ENCODE measurements at regions not wholly inside any gene's neighbourhood (a gene's known extent, or its start where the extent isn't known, plus 50 kb on each side); places are given as distances from the start of the nearest gene placed in this dataset.

DNA sequence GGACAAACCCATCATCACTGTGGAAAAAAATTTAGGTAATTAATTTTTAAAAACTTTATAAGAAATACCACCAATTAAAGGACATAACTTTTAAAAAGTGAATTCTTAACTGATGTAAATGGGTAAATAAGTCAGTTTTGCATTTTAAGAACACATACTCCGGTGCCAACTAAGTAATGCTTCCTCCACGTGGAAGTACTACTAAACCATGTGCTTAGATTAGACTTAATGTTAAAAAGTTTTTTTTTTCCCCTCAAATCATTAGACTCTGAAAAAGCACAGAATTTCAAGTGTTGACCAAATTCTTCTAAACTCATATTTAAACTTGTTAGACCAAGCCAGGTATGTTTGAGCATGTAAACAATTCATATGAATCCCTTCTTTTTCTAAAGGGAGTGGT lies 242.0 kb downstream of the NFKBIZ start:
- H3K9me2 ChIP-seq (ENCODE audit: insufficient read depth, low read length): no peaks in the 10 kb centered on the region
- H3K27ac ChIP-seq (ENCODE audit: low read depth, low read length, poor library complexity, severe bottlenecking): no peak overlapping the region
- intact Hi-C loops (cut with micrococcal nuclease; ENCODE audit: unreplicated experiment): no loop called here
- TF ChIP-seq, protein P1, sequence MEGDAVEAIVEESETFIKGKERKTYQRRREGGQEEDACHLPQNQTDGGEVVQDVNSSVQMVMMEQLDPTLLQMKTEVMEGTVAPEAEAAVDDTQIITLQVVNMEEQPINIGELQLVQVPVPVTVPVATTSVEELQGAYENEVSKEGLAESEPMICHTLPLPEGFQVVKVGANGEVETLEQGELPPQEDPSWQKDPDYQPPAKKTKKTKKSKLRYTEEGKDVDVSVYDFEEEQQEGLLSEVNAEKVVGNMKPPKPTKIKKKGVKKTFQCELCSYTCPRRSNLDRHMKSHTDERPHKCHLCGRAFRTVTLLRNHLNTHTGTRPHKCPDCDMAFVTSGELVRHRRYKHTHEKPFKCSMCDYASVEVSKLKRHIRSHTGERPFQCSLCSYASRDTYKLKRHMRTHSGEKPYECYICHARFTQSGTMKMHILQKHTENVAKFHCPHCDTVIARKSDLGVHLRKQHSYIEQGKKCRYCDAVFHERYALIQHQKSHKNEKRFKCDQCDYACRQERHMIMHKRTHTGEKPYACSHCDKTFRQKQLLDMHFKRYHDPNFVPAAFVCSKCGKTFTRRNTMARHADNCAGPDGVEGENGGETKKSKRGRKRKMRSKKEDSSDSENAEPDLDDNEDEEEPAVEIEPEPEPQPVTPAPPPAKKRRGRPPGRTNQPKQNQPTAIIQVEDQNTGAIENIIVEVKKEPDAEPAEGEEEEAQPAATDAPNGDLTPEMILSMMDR (conservative IDR thresholded peaks at IDR 0.05; ENCODE audit: low read length): no peak
- TF ChIP-seq EZH2phosphoT487 (IDR thresholded peaks at IDR 0.05; ENCODE audit: borderline replicate concordance, low read depth, low read length): no peak
- H4K20me1 ChIP-seq (ENCODE audit: insufficient read depth, low read length): no peaks in the 10 kb centered on the region
- POLR2A ChIA-PET: no interaction called here
- H3K79me2 ChIP-seq (ENCODE audit: insufficient read depth, low read depth, low read length): no peaks in the 10 kb centered on the region
- H3K4me2 ChIP-seq (ENCODE audit: low read length): no peak overlapping the region
- no peaks in the 10 kb centered on the region for H3K4me1 ChIP-seq (ENCODE audit: insufficient read depth, low read length, poor library complexity, severe bottlenecking)
- H3K4me3 ChIP-seq (ENCODE audit: low read depth, low read length, poor library complexity, severe bottlenecking): no peak overlapping the region
- no peak overlapping the region for H2AFZ ChIP-seq (ENCODE audit: low read length)
- no peak for DNase-seq (ENCODE audit: low spot score)
- no peaks in the 10 kb centered on the region for H3K36me3 ChIP-seq (ENCODE audit: insufficient read depth, low read length)
- H3K9me3 ChIP-seq (ENCODE audit: low read length): no peaks in the 10 kb centered on the region
- CTCF ChIA-PET (ENCODE audit: unreplicated experiment): interaction anchor here (0.9 kb wide), 1 partner anchor 278 kb away, joined by 3 read pairs; no protein-coding TSS in a partner anchor
- no TSS peak for BruUV-seq (replicated peaks)

DNA sequence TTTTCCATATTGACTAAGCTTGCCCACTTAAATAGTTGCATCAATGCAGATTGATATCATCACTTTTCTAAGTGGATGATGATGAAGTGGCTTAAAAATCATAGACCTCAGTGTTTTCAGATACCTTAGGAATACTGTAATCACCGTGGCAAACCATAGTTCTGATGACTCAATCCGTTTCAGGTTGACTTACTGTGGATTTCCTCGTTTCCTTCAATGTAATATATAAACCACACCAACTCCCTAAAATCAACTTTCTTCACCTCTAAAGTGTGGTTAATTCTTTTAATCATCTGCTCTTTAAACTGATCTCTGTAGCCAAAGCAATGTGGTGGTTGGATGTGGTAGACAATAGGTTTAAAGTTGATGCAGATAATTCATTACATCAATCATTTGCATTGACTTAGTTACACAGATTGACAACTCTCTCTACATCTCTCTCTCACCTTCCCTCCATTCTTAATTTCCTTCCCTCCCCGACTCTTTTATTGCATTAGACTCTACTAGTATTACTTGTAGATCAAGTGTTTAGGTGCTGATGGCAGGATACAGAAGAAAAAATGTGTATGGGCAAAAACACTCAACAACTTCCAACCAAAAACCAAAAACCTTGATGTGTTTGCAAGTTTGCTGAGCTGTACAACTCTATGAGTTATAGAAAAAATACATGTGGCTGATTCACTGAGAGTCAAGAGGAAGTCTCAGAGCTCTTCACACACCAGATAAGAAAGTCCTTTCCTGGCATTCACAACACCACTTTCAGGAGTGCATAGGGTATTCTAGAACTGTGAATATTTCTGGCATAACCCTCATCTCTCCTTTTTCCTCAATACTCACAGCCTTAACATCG lies 243.5 kb downstream of the NFKBIZ start:
- intact Hi-C loops (cut with micrococcal nuclease; ENCODE audit: unreplicated experiment): no loop called here
- no peaks in the 10 kb centered on the region for H3K9me3 ChIP-seq (ENCODE audit: low read length)
- CTCF ChIA-PET (ENCODE audit: unreplicated experiment): no interaction called here
- H4K20me1 ChIP-seq (ENCODE audit: insufficient read depth, low read length): no peaks in the 10 kb centered on the region
- DNase-seq (ENCODE audit: low spot score): no peak
- H3K9me2 ChIP-seq (ENCODE audit: insufficient read depth, low read length): no peaks in the 10 kb centered on the region
- TF ChIP-seq, protein P1 (conservative IDR thresholded peaks at IDR 0.05; ENCODE audit: low read length): no peak
- no peak for TF ChIP-seq EZH2phosphoT487 (IDR thresholded peaks at IDR 0.05; ENCODE audit: borderline replicate concordance, low read depth, low read length)
- no peak overlapping the region for H3K27ac ChIP-seq (ENCODE audit: low read depth, low read length, poor library complexity, severe bottlenecking)
- no peaks in the 10 kb centered on the region for H3K4me1 ChIP-seq (ENCODE audit: insufficient read depth, low read length, poor library complexity, severe bottlenecking)
- no peaks in the 10 kb centered on the region for H3K79me2 ChIP-seq (ENCODE audit: insufficient read depth, low read depth, low read length)
- H3K36me3 ChIP-seq (ENCODE audit: insufficient read depth, low read length): no peaks in the 10 kb centered on the region
- no peak overlapping the region for H3K4me3 ChIP-seq (ENCODE audit: low read depth, low read length, poor library complexity, severe bottlenecking)
- no peak overlapping the region for H3K4me2 ChIP-seq (ENCODE audit: low read length)
- no TSS peak for BruUV-seq (replicated peaks)
- POLR2A ChIA-PET: interaction anchor here (0.6 to 1.6 kb wide), 4 partner anchors 17 to 136 kb away, joined by 3 to 4 read pairs (median 3); no protein-coding TSS in a partner anchor
- H2AFZ ChIP-seq (ENCODE audit: low read length): no peak overlapping the region

DNA sequence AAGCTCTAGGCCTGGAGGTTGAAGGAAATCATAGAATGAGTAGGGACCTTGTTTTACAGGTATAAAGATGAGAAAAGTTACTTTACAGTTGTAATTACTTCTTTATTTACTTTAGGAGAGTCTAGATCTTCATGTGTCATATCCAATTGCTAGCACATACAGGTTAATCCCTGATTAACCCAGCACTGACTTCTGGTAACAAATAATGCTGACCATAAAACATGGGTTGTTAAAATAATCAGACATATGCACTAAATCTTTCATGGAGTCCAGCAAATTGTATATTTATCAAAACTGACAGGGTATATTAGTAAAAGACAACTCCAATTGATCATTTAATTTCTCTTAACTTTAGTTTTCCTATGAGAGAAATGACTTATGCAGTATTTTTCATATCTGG lies 245.2 kb downstream of the NFKBIZ start:
- POLR2A ChIA-PET: interaction anchor here (0.5 to 0.6 kb wide), 2 partner anchors 34 to 296 kb away, joined by 3 read pairs; no protein-coding TSS in a partner anchor
- no peak overlapping the region for H2AFZ ChIP-seq (ENCODE audit: low read length)
- no peak overlapping the region for H3K27ac ChIP-seq (ENCODE audit: low read depth, low read length, poor library complexity, severe bottlenecking)

More for the DNA sequence above, 245.2 kb downstream of the NFKBIZ start:
- H3K36me3 ChIP-seq (ENCODE audit: insufficient read depth, low read length): no peaks in the 10 kb centered on the region
- no peak overlapping the region for H3K4me3 ChIP-seq (ENCODE audit: low read depth, low read length, poor library complexity, severe bottlenecking)
- intact Hi-C loops (cut with micrococcal nuclease; ENCODE audit: unreplicated experiment): no loop called here
- no peaks in the 10 kb centered on the region for H3K9me2 ChIP-seq (ENCODE audit: insufficient read depth, low read length)
- H3K79me2 ChIP-seq (ENCODE audit: insufficient read depth, low read depth, low read length): no peaks in the 10 kb centered on the region
- no peaks in the 10 kb centered on the region for H3K9me3 ChIP-seq (ENCODE audit: low read length)
- no peak for DNase-seq (ENCODE audit: low spot score)
- BruUV-seq (replicated peaks): no TSS peak
- no peaks in the 10 kb centered on the region for H3K4me1 ChIP-seq (ENCODE audit: insufficient read depth, low read length, poor library complexity, severe bottlenecking)
- TF ChIP-seq, protein P1 (conservative IDR thresholded peaks at IDR 0.05; ENCODE audit: low read length): no peak
- TF ChIP-seq EZH2phosphoT487 (IDR thresholded peaks at IDR 0.05; ENCODE audit: borderline replicate concordance, low read depth, low read length): no peak
- H3K4me2 ChIP-seq (ENCODE audit: low read length): no peak overlapping the region
- CTCF ChIA-PET (ENCODE audit: unreplicated experiment): no interaction called here
- H4K20me1 ChIP-seq (ENCODE audit: insufficient read depth, low read length): no peaks in the 10 kb centered on the region
